Left renal pelvis (tissue), 4 donors: ENCODE measurements at regions not wholly inside any gene's neighbourhood (a gene's known extent, or its start where the extent isn't known, plus 50 kb on each side); places are given as distances from the start of the nearest gene placed in this dataset.

ENCODE experiments used
- DNase-seq, 4 donors: peaks; one replicate each; pipeline ENCODE4 v3.0.0-alpha.2; 2013; ENCODE audit warnings: low read depth in 4 of 4, low spot score in 3 of 4

DNA sequence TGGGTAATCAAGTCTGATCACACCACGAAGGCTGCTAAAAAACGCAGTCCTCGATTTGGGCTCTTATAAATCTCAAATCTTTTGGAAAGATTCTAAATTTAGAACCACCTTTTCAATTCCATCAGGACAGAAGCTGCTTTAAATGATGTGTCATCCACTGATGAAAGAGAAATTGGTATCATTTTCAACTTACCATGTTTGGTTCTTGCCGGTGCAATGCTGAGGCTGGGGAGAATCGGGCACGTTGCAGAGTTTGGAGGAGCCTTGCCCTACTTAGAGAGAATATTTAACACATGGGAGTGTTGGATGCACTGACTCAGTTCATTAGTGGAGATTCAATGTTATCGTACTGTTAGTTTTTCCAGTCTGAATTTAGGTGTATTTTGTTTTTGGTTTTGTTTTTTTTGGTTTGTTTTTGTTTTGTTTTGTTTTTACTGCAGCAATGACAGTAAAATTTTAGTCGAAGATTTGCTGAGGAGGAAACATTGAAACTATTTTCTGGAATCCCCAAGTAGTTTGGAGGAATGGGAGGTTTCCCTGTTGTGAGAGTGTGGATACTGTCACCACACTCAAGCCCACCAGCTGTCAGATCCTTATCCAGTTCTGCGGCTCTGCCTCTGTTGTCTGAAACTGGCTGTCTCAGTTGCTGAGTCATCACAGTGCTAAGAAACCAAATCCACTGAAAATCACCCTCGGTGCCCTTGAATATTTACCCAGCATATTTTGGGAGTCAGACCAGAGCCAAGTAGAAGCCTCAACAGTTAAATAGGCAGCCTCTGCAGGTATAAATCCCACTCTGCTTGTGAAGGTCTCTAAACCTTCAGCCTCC, 497.0 kb downstream of the BTBD3 start:
- no peak for DNase-seq

- DNase-seq, result no peak
Observed at GRCh38 chr20:12416281-12416680, 498.6 kb downstream of the BTBD3 start.

DNA sequence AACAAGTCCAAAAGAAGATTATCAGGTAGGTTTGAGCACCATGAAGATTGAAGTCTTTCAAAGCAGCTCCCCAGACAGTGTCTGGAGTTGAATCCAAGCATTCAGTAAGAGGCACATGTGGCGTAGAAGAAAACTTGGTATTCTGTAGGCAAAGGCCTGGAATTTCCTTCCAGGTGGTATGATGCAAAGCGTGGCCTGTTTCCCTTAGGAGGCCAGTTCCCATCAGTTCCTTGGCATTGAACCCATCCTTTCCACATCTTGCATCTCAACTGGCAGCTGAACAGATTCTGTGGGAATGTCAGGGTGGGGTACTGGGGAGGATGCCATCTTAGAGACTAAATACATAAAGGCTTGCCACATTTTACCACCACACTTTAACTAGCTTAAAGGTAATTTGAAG, 516.0 kb downstream of the BTBD3 start:
- no peak for DNase-seq

- DNase-seq, result no peak
Observed at GRCh38 chr20:12434672-12435071, 517.0 kb downstream of the BTBD3 start.

DNA sequence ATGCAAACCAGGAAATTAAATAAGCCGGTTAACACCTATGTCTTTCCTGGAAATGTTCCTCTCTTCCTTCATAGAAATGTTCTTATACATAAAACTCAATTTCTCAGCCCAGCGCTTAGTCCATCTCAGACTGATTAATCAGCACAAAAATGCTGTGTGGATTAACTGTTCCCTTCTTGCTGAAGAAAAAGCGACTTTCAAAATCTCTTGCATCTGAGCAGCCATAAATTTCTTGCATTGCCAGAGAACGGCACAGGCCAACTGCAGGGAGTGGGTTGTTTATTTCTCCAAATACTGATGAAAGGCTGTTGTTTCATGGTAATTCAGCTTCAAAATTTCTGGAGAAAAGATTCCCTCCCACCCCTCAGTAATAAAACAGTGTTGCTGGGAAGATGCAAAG, 517.6 kb downstream of the BTBD3 start:
- DNase-seq, result no peak

- no peak for DNase-seq
Observed at GRCh38 chr20:12453711-12454110, 536.0 kb downstream of the BTBD3 start.

GRCh38 chr20:12455148-12455547, 537.5 kb downstream of the BTBD3 start:
- DNase-seq, result no peak

DNA sequence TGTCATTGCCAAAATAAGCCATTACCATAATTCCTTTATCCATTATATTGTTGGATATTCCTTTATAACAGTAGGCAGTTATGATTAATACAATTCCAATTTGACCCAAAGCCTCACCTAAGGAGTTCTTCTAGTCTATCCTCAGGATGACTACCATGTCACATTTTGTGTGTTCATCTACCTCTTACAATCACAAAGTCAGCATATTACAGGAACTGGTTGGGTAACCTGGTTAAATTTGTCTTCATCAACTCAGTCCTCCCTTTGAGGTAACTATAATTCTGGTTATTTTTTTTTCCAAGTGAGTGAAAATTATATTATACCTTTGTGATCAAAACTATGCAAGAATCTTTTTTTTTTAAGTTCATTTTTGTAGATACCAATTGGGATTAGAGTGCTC, 540.5 kb downstream of the BTBD3 start:
- DNase-seq, result no peak

DNA sequence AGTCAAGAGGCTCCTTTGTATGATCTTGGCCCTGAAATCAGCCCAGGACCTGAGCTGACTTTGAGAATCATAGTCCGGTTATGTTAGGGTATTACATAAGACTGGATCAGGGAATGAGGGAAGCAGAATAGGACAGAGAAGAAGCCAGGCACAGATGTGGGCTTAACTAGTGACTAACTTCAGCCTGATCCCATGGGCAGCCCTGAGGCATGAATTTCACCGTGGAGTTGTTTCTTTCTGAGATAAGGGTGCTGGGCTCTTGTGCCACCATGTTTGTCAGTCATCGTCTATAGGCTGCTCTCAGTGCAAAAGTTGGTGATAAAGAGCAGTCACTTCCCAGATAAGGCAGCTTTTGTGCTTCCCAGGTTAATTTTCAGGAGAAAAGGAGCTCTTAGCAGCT, 544.7 kb upstream of the SPTLC3 start:
- DNase-seq, result no peak

- DNase-seq, result no peak
Observed at GRCh38 chr20:12466915-12467314, 541.9 kb upstream of the SPTLC3 start.

DNA sequence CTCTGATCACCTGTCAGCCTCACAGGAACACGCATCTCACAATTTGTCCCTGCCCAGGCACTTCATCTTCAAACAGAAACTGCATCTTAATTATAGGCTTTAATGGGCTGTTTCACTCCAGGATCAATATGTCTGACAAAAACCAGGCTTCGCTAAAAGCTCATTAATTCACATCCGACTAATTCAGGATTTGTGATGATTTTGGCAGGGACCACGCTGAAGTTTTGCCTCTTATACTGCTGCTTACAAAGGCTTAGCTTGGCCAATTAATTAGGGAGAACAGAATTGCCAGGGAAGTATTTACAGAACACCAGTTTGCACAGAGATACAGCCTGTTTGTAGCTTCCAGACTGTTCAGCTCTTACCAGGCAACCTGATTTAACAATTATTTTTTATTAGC, 541.0 kb upstream of the SPTLC3 start:
- DNase-seq, result no peak

GRCh38 chr20:12482661-12483060, 526.1 kb upstream of the SPTLC3 start:
- peak in 1 of 4 donors; percentile 1 for DNase-seq

DNA sequence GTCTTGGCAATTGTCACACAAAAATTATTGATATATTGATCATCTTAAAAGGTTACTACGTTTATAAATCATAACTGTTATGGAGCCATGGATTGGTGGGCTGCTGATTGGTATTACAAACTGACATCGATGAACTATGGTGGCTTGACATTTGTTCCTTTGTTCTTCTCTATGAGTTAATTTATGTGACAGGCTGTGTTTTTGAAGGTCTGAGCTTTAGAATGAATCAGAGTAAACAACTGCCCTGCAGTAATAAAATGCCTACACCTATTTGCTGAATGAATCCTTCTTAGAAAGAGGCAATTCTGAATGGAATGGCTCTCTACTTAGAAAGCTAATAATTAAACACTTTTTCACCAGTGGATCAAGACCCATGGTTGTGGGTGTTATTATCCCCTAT, 506.3 kb upstream of the SPTLC3 start:
- DNase-seq, result no peak

DNA sequence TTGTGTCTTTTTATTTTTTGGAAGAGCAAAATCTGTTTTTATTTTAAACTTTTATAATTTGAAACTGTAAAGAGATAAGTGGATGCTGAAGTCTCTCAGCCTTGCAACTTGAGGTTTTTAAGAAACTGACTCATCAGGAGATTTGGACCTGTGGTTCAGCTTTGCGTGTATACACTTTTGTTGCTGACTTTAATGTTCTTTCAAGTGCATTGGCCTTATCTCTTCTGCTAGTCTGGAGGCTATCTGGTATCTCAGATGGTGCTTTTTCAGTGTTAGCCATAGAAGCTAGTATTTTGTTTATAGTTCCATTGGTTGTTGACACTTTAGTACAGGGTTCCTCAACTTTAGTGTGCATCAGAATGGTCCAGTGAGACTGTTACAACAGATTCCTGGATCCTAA, 504.0 kb upstream of the SPTLC3 start:
- no peak for DNase-seq

DNA sequence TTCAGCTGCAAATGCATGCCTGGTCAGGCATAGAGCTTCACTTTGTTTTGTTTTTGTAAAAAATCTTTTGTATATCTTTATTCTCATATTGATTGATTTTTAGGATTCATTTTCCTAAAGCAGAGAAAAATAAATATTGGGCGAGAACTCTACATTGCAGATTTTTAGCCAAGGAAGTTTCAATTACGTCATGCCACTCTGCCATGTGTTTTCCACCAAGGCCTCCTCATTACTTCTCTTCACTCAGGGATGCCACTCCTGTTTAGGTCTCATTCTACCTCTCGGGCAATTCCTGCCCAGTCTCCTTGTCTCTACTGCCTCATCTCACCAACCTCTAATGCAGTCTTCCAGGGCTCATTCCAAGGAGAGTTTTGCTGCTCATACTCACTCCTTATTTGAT, 497.3 kb upstream of the SPTLC3 start:
- DNase-seq, result no peak

DNA sequence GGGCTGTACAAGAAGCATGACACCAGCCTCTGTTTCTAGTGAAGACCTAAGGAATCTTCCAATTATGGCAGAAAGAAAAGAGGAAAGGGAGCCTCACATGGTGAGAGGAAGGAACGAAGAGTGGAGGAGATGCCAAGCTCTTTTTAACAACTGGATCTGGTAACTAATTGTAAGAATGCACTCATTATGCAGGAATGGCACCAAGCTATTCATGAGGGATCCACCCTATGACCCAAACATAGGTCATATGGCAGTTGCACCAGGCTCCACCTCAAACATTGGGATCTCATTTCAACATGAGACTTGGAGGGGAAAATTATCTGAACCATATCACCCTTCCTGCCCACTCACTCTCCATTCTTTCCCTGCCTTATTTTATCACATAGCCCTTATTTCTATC, 496.0 kb upstream of the SPTLC3 start:
- no peak for DNase-seq

- no peak for DNase-seq
Observed at GRCh38 chr20:12528104-12528503, 480.7 kb upstream of the SPTLC3 start.

GRCh38 chr20:12528591-12529041, 480.2 kb upstream of the SPTLC3 start:
- no peak for DNase-seq

DNA sequence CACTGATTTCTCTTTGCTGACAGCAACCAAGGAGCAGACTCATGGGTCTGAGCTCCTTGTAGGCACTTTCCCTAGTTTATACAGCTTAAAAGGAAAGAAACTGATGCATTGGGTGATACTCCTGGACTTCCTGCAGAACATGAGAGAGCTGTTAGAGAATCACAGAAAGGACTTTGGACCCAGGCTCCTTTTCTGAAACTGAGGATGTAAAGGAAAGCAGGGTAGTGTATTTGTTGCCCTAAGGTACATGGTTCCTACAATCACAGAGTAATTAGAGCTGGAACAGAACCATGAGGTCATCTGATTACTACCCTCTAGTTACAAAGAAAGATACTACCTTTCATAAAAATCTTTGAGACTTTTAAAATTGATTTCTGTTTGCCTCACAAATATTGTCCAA, 477.1 kb upstream of the SPTLC3 start:
- no peak for DNase-seq

- DNase-seq, result no peak
Observed at GRCh38 chr20:12535316-12535715, 473.5 kb upstream of the SPTLC3 start.

DNA sequence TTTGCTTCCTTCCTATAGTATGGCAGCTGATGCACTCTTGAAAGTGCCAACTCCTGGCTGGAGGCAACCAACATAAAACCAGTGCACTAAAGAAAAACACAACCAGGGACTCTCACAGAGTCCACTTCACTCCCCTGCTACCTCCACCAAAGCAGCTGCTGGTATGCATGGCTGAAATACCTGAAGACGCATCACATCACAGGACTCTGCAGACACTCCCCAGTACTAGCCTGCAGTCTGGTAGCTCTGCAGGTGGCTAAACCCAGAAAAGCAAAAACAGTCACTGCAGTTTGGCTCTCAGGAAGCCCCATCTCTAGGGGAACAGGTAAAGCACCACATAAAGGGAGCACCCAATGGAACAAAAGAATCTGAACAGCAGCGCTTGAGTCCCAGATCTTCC, 473.0 kb upstream of the SPTLC3 start:
- DNase-seq, result no peak

GRCh38 chr20:12554426-12554825, 454.3 kb upstream of the SPTLC3 start:
- DNase-seq, result no peak

- DNase-seq, result no peak
Observed at GRCh38 chr20:12555369-12555768, 453.4 kb upstream of the SPTLC3 start.
